Peyer's patch (tissue), 4 donors: ENCODE measurements at regions not wholly inside any gene's neighbourhood (a gene's known extent, or its start where the extent isn't known, plus 50 kb on each side); places are given as distances from the start of the nearest gene placed in this dataset.

Experiments
- DNase-seq, 3 donors: peaks; one replicate each; pipeline ENCODE4 v3.0.0-alpha.2; 2017 to 2019
- H3K27ac ChIP-seq, 4 donors: fragments of 200-600 bp; sonication (generic); one replicate each; pipeline ENCODE4 v1.5.1; 2016 to 2019
- H3K27me3 ChIP-seq, 2 donors: fragments of 200-600 bp; sonication (generic); one replicate each; pipeline ENCODE4 v1.5.1; 2019
- H3K36me3 ChIP-seq, 3 donors: fragments of 200-600 bp; sonication (generic); one replicate each; pipeline ENCODE4 v1.5.1; 2016 to 2019
- H3K4me1 ChIP-seq, 4 donors: fragments of 200-600 bp; sonication (generic); one replicate each; pipeline ENCODE4 v1.5.1; 2016 to 2019
- H3K4me3 ChIP-seq, 4 donors: fragments of 200-600 bp; sonication (generic); 1 replicate in 3 of 4; 2 replicates in 1 of 4; pipeline ENCODE4 v1.5.1; 2016 to 2019; ENCODE audit warnings: mild to moderate bottlenecking in 1 of 4
- H3K9me3 ChIP-seq, 4 donors: fragments of 200-600 bp; sonication (generic); one replicate each; pipeline ENCODE4 v1.5.1; 2016 to 2019; ENCODE audit warnings: mild to moderate bottlenecking in 1 of 4
- POLR2A ChIP-seq, 2 donors: fragments of 450-650 bp; IDR thresholded peaks; one replicate each; pipeline ENCODE4 v1.5.1; 2017; ENCODE audit warnings: antibody characterized with exemption in 2 of 2, mild to moderate bottlenecking in 2 of 2, moderate library complexity in 2 of 2
- TF ChIP-seq, protein P1 (sequence below), 6 experiments: fragments of 450-650 bp in 4 of 6; fragments of 200-600 bp in 2 of 6; sonication (generic) in 1 of 6; IDR thresholded peaks; one replicate each; pipeline ENCODE4 v1.5.1; 2017 to 2019; ENCODE audit warnings: antibody characterized with exemption in 6 of 6, mild to moderate bottlenecking in 3 of 6, moderate library complexity in 1 of 6

DNA sequence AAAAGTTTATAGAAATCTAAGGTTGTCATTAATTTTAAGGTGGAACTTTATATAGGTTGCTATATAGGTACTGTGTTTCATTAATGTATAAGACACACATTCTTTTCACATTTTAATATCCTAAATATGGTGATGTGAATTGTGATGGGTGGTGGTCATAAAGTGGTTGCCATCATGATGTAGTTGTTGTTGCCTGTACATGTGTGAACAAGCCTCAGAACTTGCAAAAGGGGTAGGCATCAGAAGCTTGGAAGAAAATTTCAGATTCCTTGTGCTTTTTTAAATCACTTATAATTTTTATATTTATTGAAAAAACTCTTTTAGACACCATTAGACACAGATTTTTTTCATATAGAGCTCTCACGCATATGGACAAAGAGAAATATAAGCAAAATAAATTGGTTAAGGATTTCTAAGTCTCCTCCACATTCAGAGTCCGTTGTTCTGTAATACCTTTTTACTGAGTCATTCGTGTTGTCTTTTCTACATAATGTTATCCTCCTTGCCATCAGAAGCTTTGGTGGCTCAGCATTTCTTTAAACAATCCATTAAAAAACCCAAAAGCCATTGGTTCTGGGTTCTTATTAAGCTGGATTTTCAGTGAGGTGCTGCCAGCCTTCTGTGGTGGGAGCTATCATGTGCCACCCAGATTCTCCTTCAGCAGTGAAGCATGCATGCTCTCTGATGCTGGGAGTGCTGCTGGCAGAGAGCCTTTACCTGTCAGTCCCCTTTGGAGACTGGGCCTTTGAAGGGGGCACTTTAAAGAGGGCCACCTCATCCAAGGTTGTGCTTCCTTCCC lies 140.4 kb upstream of the GALNT15 start:
- DNase-seq, result no peak
- Histone ChIP-seq H3K36me3 (no peaks in the 10 kb centered on the region), H3K27ac (no peak overlapping the region), H3K4me1 (no peaks in the 10 kb centered on the region), H3K4me3 (no peak overlapping the region), H3K27me3 (no peaks in the 10 kb centered on the region), H3K9me3 (no peaks in the 10 kb centered on the region)
- TF ChIP-seq, protein P1, sequence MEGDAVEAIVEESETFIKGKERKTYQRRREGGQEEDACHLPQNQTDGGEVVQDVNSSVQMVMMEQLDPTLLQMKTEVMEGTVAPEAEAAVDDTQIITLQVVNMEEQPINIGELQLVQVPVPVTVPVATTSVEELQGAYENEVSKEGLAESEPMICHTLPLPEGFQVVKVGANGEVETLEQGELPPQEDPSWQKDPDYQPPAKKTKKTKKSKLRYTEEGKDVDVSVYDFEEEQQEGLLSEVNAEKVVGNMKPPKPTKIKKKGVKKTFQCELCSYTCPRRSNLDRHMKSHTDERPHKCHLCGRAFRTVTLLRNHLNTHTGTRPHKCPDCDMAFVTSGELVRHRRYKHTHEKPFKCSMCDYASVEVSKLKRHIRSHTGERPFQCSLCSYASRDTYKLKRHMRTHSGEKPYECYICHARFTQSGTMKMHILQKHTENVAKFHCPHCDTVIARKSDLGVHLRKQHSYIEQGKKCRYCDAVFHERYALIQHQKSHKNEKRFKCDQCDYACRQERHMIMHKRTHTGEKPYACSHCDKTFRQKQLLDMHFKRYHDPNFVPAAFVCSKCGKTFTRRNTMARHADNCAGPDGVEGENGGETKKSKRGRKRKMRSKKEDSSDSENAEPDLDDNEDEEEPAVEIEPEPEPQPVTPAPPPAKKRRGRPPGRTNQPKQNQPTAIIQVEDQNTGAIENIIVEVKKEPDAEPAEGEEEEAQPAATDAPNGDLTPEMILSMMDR (IDR thresholded peaks at IDR 0.05), result no peak
- TF ChIP-seq POLR2A (IDR thresholded peaks at IDR 0.05), result no peak

DNA sequence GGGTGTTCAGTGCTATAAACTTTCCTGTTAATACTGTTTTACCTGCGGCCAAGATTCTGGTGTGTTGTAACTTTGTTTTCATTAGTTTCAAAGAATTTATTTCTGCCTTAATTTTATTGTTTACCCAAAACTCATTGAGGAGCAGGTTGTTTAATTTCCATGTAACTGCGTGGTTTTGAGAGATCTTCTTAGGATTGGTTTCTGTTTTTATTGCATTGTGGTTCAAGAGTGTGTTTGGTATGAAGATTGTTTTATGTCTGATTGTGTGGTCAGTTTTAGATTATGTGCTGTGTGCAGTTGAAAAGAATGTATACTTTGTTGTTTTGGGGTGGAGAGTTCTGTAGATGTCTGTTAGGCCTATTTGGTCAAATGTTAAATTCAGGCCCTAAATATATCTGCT lies 133.5 kb upstream of the GALNT15 start:
- no peaks in the 10 kb centered on the region for H3K36me3 ChIP-seq
- TF ChIP-seq, protein P1 (IDR thresholded peaks at IDR 0.05), result no peak
- TF ChIP-seq POLR2A (IDR thresholded peaks at IDR 0.05), result no peak

DNA sequence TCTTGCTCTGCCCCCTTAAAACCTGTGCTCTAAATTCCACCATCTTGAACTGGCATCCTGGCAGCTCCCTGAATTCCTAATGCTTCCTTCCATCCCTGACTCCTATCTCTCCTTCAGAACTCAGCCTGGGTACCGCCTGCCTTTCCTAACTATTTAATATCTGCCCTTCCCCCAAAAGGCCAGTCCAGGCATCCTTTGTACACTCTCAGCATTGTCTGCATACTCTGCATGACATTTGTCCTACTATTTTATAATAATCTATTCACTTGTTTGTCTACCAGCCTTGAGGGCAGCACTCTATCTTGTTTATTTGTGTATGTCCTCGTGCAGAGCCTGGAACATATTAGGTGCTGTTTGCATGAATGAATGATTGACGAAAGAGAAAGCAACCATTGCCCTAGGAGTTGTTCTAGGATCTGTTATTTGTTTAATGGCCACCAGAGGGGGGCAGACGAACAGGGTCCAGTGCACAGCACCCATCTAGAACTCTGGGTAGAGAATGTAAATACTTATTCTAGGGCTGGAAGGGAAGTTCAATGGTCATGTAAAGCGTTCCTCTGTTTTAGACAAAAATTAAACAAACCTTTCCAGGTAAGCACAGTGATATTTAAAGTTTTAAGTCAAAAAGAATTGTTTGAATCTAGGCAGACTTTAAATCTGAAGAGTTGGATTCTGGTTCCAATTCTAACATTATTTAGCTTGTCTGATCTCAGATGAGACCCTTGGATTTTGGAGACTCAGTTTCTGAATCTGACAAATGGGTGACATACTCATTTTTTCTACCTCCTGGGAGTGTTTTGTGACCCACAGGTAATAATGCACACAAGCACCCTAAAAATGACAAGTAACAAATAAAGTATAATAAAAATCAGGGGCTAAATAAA lies 125.8 kb upstream of the GALNT15 start:
- no peaks in the 10 kb centered on the region for H3K27me3 ChIP-seq
- H3K27ac ChIP-seq, result no peak overlapping the region
- TF ChIP-seq POLR2A (IDR thresholded peaks at IDR 0.05), result no peak
- TF ChIP-seq, protein P1 (IDR thresholded peaks at IDR 0.05), result peak; percentile 33 to 90 (median 79)
- H3K4me3 ChIP-seq, result no peak overlapping the region
- peak in 1 of 3 donors; percentile 73 for DNase-seq
- no peaks in the 10 kb centered on the region for H3K36me3 ChIP-seq
- H3K9me3 ChIP-seq, result no peaks in the 10 kb centered on the region
- no peaks in the 10 kb centered on the region for H3K4me1 ChIP-seq

More for the DNA sequence above, 133.5 kb upstream of the GALNT15 start:
- Histone ChIP-seq H3K27ac (no peak overlapping the region), H3K4me1 (no peaks in the 10 kb centered on the region), H3K9me3 (no peaks in the 10 kb centered on the region), H3K27me3 (no peaks in the 10 kb centered on the region), H3K4me3 (no peak overlapping the region)
- DNase-seq, result no peak

DNA sequence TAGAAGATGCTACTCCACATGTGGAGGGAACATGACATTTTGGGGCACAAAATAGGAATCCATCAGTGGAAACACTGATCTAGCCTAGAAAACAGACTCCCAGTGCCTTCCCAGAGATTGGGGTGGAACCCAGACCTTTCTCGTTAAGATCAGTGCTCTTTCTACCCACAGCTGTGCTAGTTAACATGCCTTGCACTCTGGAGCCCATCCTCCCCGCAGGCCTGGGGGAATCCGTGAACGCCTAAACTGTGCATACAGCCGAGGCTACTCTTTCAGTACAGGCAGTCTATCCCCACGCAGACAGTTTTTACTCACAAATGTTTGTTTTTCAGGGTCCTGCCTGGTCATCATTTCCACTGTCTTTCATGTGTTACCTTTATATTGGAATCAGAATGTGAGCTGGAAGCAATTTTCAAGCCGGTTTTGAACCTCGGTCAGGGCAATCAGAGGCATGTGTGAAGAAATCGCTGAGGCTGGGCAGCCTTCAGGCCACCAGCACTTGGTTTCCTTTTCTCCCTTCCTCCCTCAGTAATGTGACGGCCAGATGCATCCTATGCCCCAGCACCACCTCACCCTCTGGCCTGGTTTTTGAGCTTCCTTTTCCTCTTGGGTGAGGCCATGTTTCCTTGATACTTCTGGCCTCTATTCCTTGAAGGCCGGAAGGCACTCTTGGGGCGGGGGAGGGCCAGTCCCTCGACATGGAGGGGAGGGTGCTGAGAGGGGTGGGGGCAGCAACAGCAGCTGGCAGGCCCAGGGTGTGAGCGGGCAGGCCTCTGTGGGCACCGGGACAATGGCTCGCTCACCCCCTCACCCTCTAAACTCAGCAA lies 123.6 kb upstream of the GALNT15 start:
- H3K4me1 ChIP-seq, result no peaks in the 10 kb centered on the region
- DNase-seq, result no peak
- H3K27me3 ChIP-seq, result no peaks in the 10 kb centered on the region
- no peak for TF ChIP-seq POLR2A (IDR thresholded peaks at IDR 0.05)
- TF ChIP-seq, protein P1 (IDR thresholded peaks at IDR 0.05), result no peak
- no peaks in the 10 kb centered on the region for H3K9me3 ChIP-seq
- H3K4me3 ChIP-seq, result no peak overlapping the region
- no peaks in the 10 kb centered on the region for H3K36me3 ChIP-seq
- peak overlapping the region in 2 of 4 donors; percentile 31 to 46 for H3K27ac ChIP-seq

DNA sequence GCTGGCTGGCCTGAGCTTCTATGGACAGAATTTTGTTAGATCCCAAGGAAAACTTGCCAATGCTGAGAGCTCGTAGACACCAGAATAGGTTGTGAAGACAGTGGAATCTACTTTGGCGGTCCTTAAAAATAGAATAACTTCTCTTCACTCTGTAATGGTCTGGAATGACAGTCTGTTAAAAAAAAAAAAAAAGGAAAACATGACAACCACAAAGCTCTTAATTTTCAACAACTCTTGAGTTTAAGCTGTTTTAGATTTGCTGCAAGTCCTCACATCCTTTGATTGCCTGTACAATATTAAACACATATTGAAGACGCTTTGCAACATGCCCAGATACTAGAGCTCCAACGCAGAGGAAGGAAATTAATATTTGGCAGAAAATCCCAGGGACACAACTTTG lies 122.8 kb upstream of the GALNT15 start:
- DNase-seq, result no peak
- no peaks in the 10 kb centered on the region for H3K27me3 ChIP-seq
- peak overlapping the region in 2 of 4 donors; percentile 34 to 46 for H3K27ac ChIP-seq
- H3K9me3 ChIP-seq, result no peaks in the 10 kb centered on the region
- no peak overlapping the region for H3K4me3 ChIP-seq
- H3K36me3 ChIP-seq, result no peaks in the 10 kb centered on the region
- TF ChIP-seq, protein P1 (IDR thresholded peaks at IDR 0.05), result no peak
- no peak for TF ChIP-seq POLR2A (IDR thresholded peaks at IDR 0.05)
- no peaks in the 10 kb centered on the region for H3K4me1 ChIP-seq
